Heart left ventricle (tissue), 13 donors: ENCODE measurements at regions not wholly inside any gene's neighbourhood (a gene's known extent, or its start where the extent isn't known, plus 50 kb on each side); places are given as distances from the start of the nearest gene placed in this dataset.

ENCODE experiments used
- POLR2A ChIP-seq, 2 donors: fragments of 450-650 bp; IDR thresholded peaks; one replicate each; pipeline ENCODE4 v1.6.1; 2017; ENCODE audit warnings: antibody characterized with exemption in 2 of 2, mild to moderate bottlenecking in 2 of 2, moderate library complexity in 2 of 2
- TF ChIP-seq, protein P1 (sequence below), 12 donors: fragments of 200-600 bp; sonication (generic) in 4 of 12; IDR thresholded peaks; one replicate each; pipeline versions ENCODE4 v1.5.0 to v1.8.0; 2018 to 2022; ENCODE audit warnings: antibody characterized with exemption in 12 of 12, mild to moderate bottlenecking in 5 of 12
- donor health status: ischemic (EF 13 %, LVEDD 7.1; RV severe dilation, severe dysfunction).
- donor health status: DM: no; HTN: yes; CAD: no.
- donor health status: DM: no; HTN: no; CAD: no.
- donor health status: ischemic (EF 25% LVEDD 6.9; RV normal size, moderate dysfunction).
- donor health status: ischemic (EF 25% LVEDD 5.7; RV mildly dilated, moderate dysfunction).
- donor health status: ischemic (EF 35%, LVEDD 5.7; RV mildly dilated, moderate dysfunction).
- donor health status: nonischemic (EF 11% LVEDD 7.7; RV severe dilation, severe dysfunction).
- donor health status: DM: yes; HTN: yes; CAD: no.
- donor health status: PGD.
- donor health status: ischemic (EF 29% LVEDD 5.4; RV normal size, mild dysfunction).
- donor health status: nonischemic (EF 23%, LVEDD 6.1; RV moderate dilation, normal function).

DNA sequence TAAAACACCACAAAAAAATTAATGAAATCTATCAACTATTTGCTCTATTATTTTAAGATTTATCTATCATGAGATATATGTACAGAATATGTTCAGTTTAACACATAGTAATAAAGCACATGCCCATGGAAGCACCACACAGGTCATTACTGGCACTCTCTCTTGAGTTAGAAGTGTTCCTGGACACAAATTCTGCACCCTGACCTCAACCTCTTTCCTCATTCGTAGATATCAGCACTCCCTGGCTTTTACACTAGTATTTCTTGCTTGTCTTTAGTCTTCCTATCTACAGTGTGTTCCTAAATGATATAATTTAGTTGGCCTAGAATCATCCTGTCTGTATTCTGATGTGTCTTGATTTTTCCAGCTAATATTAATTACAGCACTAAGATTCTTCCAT, 321.0 kb upstream of the SOX5 start:
- TF ChIP-seq, protein P1, sequence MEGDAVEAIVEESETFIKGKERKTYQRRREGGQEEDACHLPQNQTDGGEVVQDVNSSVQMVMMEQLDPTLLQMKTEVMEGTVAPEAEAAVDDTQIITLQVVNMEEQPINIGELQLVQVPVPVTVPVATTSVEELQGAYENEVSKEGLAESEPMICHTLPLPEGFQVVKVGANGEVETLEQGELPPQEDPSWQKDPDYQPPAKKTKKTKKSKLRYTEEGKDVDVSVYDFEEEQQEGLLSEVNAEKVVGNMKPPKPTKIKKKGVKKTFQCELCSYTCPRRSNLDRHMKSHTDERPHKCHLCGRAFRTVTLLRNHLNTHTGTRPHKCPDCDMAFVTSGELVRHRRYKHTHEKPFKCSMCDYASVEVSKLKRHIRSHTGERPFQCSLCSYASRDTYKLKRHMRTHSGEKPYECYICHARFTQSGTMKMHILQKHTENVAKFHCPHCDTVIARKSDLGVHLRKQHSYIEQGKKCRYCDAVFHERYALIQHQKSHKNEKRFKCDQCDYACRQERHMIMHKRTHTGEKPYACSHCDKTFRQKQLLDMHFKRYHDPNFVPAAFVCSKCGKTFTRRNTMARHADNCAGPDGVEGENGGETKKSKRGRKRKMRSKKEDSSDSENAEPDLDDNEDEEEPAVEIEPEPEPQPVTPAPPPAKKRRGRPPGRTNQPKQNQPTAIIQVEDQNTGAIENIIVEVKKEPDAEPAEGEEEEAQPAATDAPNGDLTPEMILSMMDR (IDR thresholded peaks at IDR 0.05), result no peak
- TF ChIP-seq POLR2A (IDR thresholded peaks at IDR 0.05), result no peak
